ENCODE measurements at regions not wholly inside any gene's neighbourhood (a gene's known extent, or its start where the extent isn't known, plus 50 kb on each side); places are given as distances from the start of the nearest gene placed in this dataset.

- TF ChIP-seq CTCF (conservative IDR thresholded peaks at IDR 0.05; ENCODE audit: control insufficient read depth, insufficient read depth, low read depth, low read length) = no peak
- H3K4me3 ChIP-seq (ENCODE audit: control insufficient read depth, low read depth, low read length) = no peak overlapping the region
- DNase-seq (ENCODE audit: low read depth) = no peak
Observed at GRCh38 chr7:142389544-142389943, 131.7 kb upstream of the PRSS58 start.

GRCh38 chr7:142385491-142386340, 127.9 kb upstream of the PRSS58 start:
- peak; percentile 83 for DNase-seq (ENCODE audit: low read depth)
- H3K4me3 ChIP-seq (ENCODE audit: control insufficient read depth, low read depth, low read length) = no peak overlapping the region
- TF ChIP-seq CTCF (conservative IDR thresholded peaks at IDR 0.05; ENCODE audit: control insufficient read depth, insufficient read depth, low read depth, low read length) = peak; percentile 92

- TF ChIP-seq CTCF (conservative IDR thresholded peaks at IDR 0.05; ENCODE audit: control insufficient read depth, insufficient read depth, low read depth, low read length) = no peak
- no peak overlapping the region for H3K4me3 ChIP-seq (ENCODE audit: control insufficient read depth, low read depth, low read length)
- DNase-seq (ENCODE audit: low read depth) = peak; percentile 86
Observed at GRCh38 chr7:142384493-142384922, 126.7 kb upstream of the PRSS58 start.

GRCh38 chr7:142383841-142384492, 126.1 kb upstream of the PRSS58 start:
- no peak overlapping the region for H3K4me3 ChIP-seq (ENCODE audit: control insufficient read depth, low read depth, low read length)
- TF ChIP-seq CTCF (conservative IDR thresholded peaks at IDR 0.05; ENCODE audit: control insufficient read depth, insufficient read depth, low read depth, low read length) = no peak
- no peak for DNase-seq (ENCODE audit: low read depth)

GRCh38 chr7:142381727-142382390, 124.0 kb upstream of the PRSS58 start:
- no peak for DNase-seq (ENCODE audit: low read depth)
- no peak overlapping the region for H3K4me3 ChIP-seq (ENCODE audit: control insufficient read depth, low read depth, low read length)
- TF ChIP-seq CTCF (conservative IDR thresholded peaks at IDR 0.05; ENCODE audit: control insufficient read depth, insufficient read depth, low read depth, low read length) = no peak

GRCh38 chr7:142380069-142380468, 122.2 kb upstream of the PRSS58 start:
- H3K4me3 ChIP-seq (ENCODE audit: control insufficient read depth, low read depth, low read length) = no peak overlapping the region
- DNase-seq (ENCODE audit: low read depth) = no peak
- TF ChIP-seq CTCF (conservative IDR thresholded peaks at IDR 0.05; ENCODE audit: control insufficient read depth, insufficient read depth, low read depth, low read length) = no peak
